Left ventricle myocardium inferior (tissue), 1 donor: ENCODE measurements at regions not wholly inside any gene's neighbourhood (a gene's known extent, or its start where the extent isn't known, plus 50 kb on each side); places are given as distances from the start of the nearest gene placed in this dataset.
A peak's percentile ranks its signal among the peaks of the same experiment; 100 is the strongest.

Source experiments
- DNase-seq: peaks from one replicate; pipeline ENCODE4 v3.0.0-alpha.2; 2020
- H3K27ac ChIP-seq: fragments of 200-600 bp; replicated peaks from 2 replicates; pipeline ENCODE4 v1.8.0; 2021
- H3K27me3 ChIP-seq: fragments of 200-600 bp; 2 replicates; pipeline ENCODE4 v1.8.0; 2021; ENCODE audit warnings: low read depth
- H3K36me3 ChIP-seq: fragments of 200-600 bp; 2 replicates; pipeline ENCODE4 v1.8.0; 2021
- H3K4me1 ChIP-seq: fragments of 200-600 bp; 2 replicates; pipeline ENCODE4 v1.8.0; 2021
- H3K4me3 ChIP-seq: fragments of 200-600 bp; 2 replicates; pipeline ENCODE4 v1.8.0; 2021; ENCODE audit warnings: mild to moderate bottlenecking, moderate library complexity
- H3K9me3 ChIP-seq: fragments of 200-600 bp; replicated peaks from 2 replicates; pipeline ENCODE4 v1.8.0; 2021
- intact Hi-C: fragments of 100-400 bp; cut with micrococcal nuclease; formaldehyde crosslinking; loops from one replicate; pipeline ENCODE4 v1.11.0; 2022
- TF ChIP-seq, protein P1 (sequence below): fragments of 200-600 bp; IDR thresholded peaks from 2 replicates; pipeline ENCODE4 v1.8.0; 2021; ENCODE audit warnings: antibody characterized with exemption, mild to moderate bottlenecking, borderline replicate concordance
- donor health status: DM: no; HTN: yes; CAD: no; lungs with severe emphysema.

GRCh38 chr2:23183733-23184132 lies 201.2 kb upstream of the KLHL29 start:
- TF ChIP-seq, protein P1, sequence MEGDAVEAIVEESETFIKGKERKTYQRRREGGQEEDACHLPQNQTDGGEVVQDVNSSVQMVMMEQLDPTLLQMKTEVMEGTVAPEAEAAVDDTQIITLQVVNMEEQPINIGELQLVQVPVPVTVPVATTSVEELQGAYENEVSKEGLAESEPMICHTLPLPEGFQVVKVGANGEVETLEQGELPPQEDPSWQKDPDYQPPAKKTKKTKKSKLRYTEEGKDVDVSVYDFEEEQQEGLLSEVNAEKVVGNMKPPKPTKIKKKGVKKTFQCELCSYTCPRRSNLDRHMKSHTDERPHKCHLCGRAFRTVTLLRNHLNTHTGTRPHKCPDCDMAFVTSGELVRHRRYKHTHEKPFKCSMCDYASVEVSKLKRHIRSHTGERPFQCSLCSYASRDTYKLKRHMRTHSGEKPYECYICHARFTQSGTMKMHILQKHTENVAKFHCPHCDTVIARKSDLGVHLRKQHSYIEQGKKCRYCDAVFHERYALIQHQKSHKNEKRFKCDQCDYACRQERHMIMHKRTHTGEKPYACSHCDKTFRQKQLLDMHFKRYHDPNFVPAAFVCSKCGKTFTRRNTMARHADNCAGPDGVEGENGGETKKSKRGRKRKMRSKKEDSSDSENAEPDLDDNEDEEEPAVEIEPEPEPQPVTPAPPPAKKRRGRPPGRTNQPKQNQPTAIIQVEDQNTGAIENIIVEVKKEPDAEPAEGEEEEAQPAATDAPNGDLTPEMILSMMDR: no peak
- peaks cover 39% of the 10 kb centered on the region for H3K9me3 ChIP-seq
- no peaks in the 10 kb centered on the region for H3K36me3 ChIP-seq
- no peaks in the 10 kb centered on the region for H3K4me1 ChIP-seq
- no peak overlapping the region for H3K27ac ChIP-seq
- no peak overlapping the region for H3K4me3 ChIP-seq
- no peak for DNase-seq
- intact Hi-C loops: no loop called here
- H3K27me3 ChIP-seq: no peaks in the 10 kb centered on the region

DNA sequence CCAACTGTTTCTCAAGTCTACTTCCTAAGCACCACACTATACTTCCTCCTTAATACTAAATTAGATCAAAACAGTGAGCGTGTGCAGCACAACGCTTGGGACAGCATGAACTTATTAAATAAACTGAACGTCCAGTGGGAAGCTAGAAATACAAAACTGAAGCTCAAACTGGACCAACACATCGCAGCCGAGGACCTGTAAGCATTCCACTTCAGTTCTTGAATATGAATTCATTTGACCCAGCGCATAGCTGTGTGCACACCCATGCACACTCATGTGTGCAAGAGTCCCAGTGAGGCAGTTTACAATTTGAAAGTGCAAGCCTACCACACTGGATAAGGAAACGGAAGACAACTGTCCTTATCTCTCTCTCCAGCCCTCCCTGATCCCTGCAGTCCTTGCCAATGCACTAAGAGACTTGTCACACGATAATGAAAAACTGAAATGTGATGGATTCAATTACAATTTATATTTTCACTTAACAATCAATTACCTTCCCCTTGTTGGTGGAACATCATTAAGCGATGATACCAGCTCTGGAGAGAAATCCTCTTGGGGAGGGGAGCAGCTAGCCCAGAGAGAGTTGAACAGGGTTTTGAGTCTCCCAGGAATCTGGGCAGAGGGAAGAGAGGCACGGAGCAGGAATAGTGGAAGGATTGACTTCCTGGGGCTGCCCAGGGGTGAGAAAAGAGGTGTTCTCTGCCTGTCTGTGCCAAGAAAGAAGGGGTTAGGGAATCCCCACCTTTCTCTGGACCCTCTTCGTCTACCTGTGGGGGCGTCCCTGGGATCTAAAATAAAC lies 186.5 kb upstream of the KLHL29 start:
- intact Hi-C loops: no loop called here
- peaks cover 24% of the 10 kb centered on the region for H3K9me3 ChIP-seq
- TF ChIP-seq, protein P1: no peak
- no peaks in the 10 kb centered on the region for H3K4me1 ChIP-seq
- H3K36me3 ChIP-seq: no peaks in the 10 kb centered on the region
- no peak for DNase-seq
- H3K27ac ChIP-seq: no peak overlapping the region
- no peak overlapping the region for H3K4me3 ChIP-seq
- H3K27me3 ChIP-seq: peaks cover 6% of the 10 kb centered on the region

GRCh38 chr2:23199115-23199918 lies 185.7 kb upstream of the KLHL29 start:
- H3K36me3 ChIP-seq: no peaks in the 10 kb centered on the region
- H3K27ac ChIP-seq: no peak overlapping the region
- H3K4me1 ChIP-seq: no peaks in the 10 kb centered on the region
- TF ChIP-seq, protein P1: peak; percentile 24
- intact Hi-C loops: no loop called here
- no peaks in the 10 kb centered on the region for H3K27me3 ChIP-seq
- no peak for DNase-seq
- H3K9me3 ChIP-seq: peaks cover 24% of the 10 kb centered on the region
- no peak overlapping the region for H3K4me3 ChIP-seq

DNA sequence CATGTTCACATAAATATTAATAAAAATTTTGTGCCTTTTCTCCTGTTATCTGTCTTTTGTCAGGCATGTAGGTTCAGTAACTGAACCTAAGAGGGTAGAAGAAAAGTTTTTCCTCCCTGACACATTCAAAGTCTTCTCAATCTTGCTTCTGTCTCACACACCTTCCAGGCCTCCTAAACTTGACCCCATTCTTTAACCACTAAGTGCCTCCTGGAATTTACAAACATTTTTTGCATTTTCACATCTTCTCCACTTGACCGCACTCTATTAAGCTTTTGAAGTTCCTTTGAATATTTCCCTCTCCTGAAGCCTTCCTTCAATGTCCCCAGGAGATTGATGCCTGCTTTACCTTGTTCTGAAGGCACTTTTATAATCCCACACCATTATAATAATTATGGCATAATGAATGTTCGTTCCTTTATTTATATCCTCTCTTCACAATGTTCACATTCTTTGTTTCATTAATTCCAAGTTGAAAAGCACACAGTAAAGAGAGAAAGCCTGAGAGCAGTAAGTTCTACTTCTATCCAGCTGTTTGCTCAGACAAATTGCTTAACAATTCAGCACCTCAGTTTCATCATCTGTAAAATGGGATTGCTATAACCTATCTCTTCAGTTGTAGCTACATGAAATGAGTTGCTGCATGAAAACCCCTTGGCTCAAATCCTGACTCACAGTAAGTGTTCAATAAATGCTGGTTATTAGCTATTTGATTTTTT lies 184.8 kb upstream of the KLHL29 start:
- TF ChIP-seq, protein P1: no peak
- intact Hi-C loops: no loop called here
- peaks cover 19% of the 10 kb centered on the region for H3K9me3 ChIP-seq
- H3K36me3 ChIP-seq: no peaks in the 10 kb centered on the region
- no peaks in the 10 kb centered on the region for H3K27me3 ChIP-seq
- H3K27ac ChIP-seq: no peak overlapping the region
- DNase-seq: no peak
- H3K4me1 ChIP-seq: no peaks in the 10 kb centered on the region
- H3K4me3 ChIP-seq: no peak overlapping the region

DNA sequence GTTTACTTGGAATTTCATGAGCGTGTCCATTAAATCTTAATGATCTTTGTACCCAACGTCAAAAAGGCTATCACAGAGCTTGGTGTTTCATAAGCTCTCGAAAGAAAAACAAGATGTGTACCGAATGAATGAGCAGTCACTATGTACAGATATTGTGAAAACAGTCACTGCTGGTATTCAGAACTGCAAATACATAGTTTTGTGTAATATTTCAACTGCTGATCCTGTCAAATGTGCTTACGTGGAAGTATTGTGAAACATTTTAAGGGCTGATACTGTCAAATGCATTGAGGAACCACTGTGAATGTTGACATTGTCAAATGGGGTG lies 184.2 kb upstream of the KLHL29 start:
- Histone ChIP-seq H3K9me3 (peaks cover 14% of the 10 kb centered on the region), H3K4me1 (no peaks in the 10 kb centered on the region), H3K36me3 (no peaks in the 10 kb centered on the region), H3K27ac (no peak overlapping the region), H3K27me3 (no peaks in the 10 kb centered on the region), H3K4me3 (no peak overlapping the region)
- intact Hi-C loops: no loop called here
- DNase-seq: no peak
- TF ChIP-seq, protein P1: no peak
